ENCODE measurements at regions not wholly inside any gene's neighbourhood (a gene's known extent, or its start where the extent isn't known, plus 50 kb on each side); places are given as distances from the start of the nearest gene placed in this dataset.

GRCh38 chr18:45275367-45276113 is 339.7 kb upstream of the SLC14A2 start:
- ATAC-seq (ENCODE audit: low read depth) (no peak), DNase-seq (no peak)
- Mint-ChIP-seq H3K36me3 (no peaks in the 10 kb centered on the region), H3K27me3 (peaks cover 1% of the 10 kb centered on the region), H3K4me3 (no peak overlapping the region), H3K4me1 (no peaks in the 10 kb centered on the region), H3K9me3 (no peaks in the 10 kb centered on the region), H3K27ac (no peak overlapping the region)
- POLR2A ChIA-PET, result no interaction called here

- no peaks in the 10 kb centered on the region for H3K27me3 Mint-ChIP-seq
- no peak overlapping the region for H3K27ac Mint-ChIP-seq
- no peak for DNase-seq
- H3K9me3 Mint-ChIP-seq, result no peaks in the 10 kb centered on the region
- no peaks in the 10 kb centered on the region for H3K4me1 Mint-ChIP-seq
- POLR2A ChIA-PET, result no interaction called here
- H3K36me3 Mint-ChIP-seq, result no peaks in the 10 kb centered on the region
- ATAC-seq (ENCODE audit: low read depth), result no peak
- no peak overlapping the region for H3K4me3 Mint-ChIP-seq
These were observed 338.4 kb upstream of the SLC14A2 start for GRCh38 chr18:45276878-45277277.

- no peaks in the 10 kb centered on the region for H3K27me3 Mint-ChIP-seq
- ATAC-seq (ENCODE audit: low read depth) (no peak), DNase-seq (no peak)
- no peaks in the 10 kb centered on the region for H3K9me3 Mint-ChIP-seq
- no peaks in the 10 kb centered on the region for H3K36me3 Mint-ChIP-seq
- POLR2A ChIA-PET, result no interaction called here
- no peaks in the 10 kb centered on the region for H3K4me1 Mint-ChIP-seq
- no peak overlapping the region for H3K4me3 Mint-ChIP-seq
- H3K27ac Mint-ChIP-seq, result no peak overlapping the region
These were observed 337.4 kb upstream of the SLC14A2 start for GRCh38 chr18:45277908-45278307.

- POLR2A ChIA-PET, result no interaction called here
- Mint-ChIP-seq H3K27ac (no peak overlapping the region), H3K4me1 (no peaks in the 10 kb centered on the region), H3K27me3 (peaks cover 2% of the 10 kb centered on the region), H3K4me3 (no peak overlapping the region), H3K9me3 (no peaks in the 10 kb centered on the region), H3K36me3 (no peaks in the 10 kb centered on the region)
- DNase-seq (no peak), ATAC-seq (ENCODE audit: low read depth) (no peak)
These were observed 334.6 kb upstream of the SLC14A2 start for GRCh38 chr18:45280481-45281276.

- H3K36me3 Mint-ChIP-seq, result no peaks in the 10 kb centered on the region
- ATAC-seq (ENCODE audit: low read depth), result no peak
- no peaks in the 10 kb centered on the region for H3K4me1 Mint-ChIP-seq
- H3K27me3 Mint-ChIP-seq, result peaks cover 2% of the 10 kb centered on the region
- no peak for DNase-seq
- H3K9me3 Mint-ChIP-seq, result no peaks in the 10 kb centered on the region
- no peak overlapping the region for H3K27ac Mint-ChIP-seq
- POLR2A ChIA-PET, result no interaction called here
- no peak overlapping the region for H3K4me3 Mint-ChIP-seq
These were observed 333.0 kb upstream of the SLC14A2 start for GRCh38 chr18:45282101-45282812.

- Mint-ChIP-seq H3K36me3 (no peaks in the 10 kb centered on the region), H3K27me3 (peaks cover 2% of the 10 kb centered on the region), H3K9me3 (no peaks in the 10 kb centered on the region), H3K27ac (no peak overlapping the region), H3K4me3 (no peak overlapping the region), H3K4me1 (no peaks in the 10 kb centered on the region)
- ATAC-seq (ENCODE audit: low read depth) (no peak), DNase-seq (no peak)
- POLR2A ChIA-PET, result no interaction called here
These were observed 331.1 kb upstream of the SLC14A2 start for GRCh38 chr18:45284174-45284573.

GRCh38 chr18:45284851-45285250 is 330.4 kb upstream of the SLC14A2 start:
- H3K4me1 Mint-ChIP-seq, result no peaks in the 10 kb centered on the region
- H3K4me3 Mint-ChIP-seq, result no peak overlapping the region
- no peak overlapping the region for H3K27ac Mint-ChIP-seq
- no peaks in the 10 kb centered on the region for H3K36me3 Mint-ChIP-seq
- no peak for DNase-seq
- H3K9me3 Mint-ChIP-seq, result no peaks in the 10 kb centered on the region
- ATAC-seq (ENCODE audit: low read depth), result no peak
- peaks cover 2% of the 10 kb centered on the region for H3K27me3 Mint-ChIP-seq
- POLR2A ChIA-PET, result no interaction called here

- H3K4me3 Mint-ChIP-seq, result no peak overlapping the region
- H3K27me3 Mint-ChIP-seq, result peaks cover 2% of the 10 kb centered on the region
- POLR2A ChIA-PET, result no interaction called here
- no peak for ATAC-seq (ENCODE audit: low read depth)
- H3K36me3 Mint-ChIP-seq, result no peaks in the 10 kb centered on the region
- no peaks in the 10 kb centered on the region for H3K4me1 Mint-ChIP-seq
- no peaks in the 10 kb centered on the region for H3K9me3 Mint-ChIP-seq
- no peak overlapping the region for H3K27ac Mint-ChIP-seq
- DNase-seq, result no peak
These were observed 330.0 kb upstream of the SLC14A2 start for GRCh38 chr18:45285251-45285650.

GRCh38 chr18:45286431-45286830 is 328.8 kb upstream of the SLC14A2 start:
- POLR2A ChIA-PET, result no interaction called here
- no peaks in the 10 kb centered on the region for H3K36me3 Mint-ChIP-seq
- H3K27ac Mint-ChIP-seq, result no peak overlapping the region
- H3K4me3 Mint-ChIP-seq, result no peak overlapping the region
- DNase-seq, result no peak
- ATAC-seq (ENCODE audit: low read depth), result no peak
- peaks cover 2% of the 10 kb centered on the region for H3K27me3 Mint-ChIP-seq
- H3K4me1 Mint-ChIP-seq, result no peaks in the 10 kb centered on the region
- no peaks in the 10 kb centered on the region for H3K9me3 Mint-ChIP-seq

GRCh38 chr18:45287531-45287930 is 327.7 kb upstream of the SLC14A2 start:
- H3K4me1 Mint-ChIP-seq, result no peaks in the 10 kb centered on the region
- H3K27ac Mint-ChIP-seq, result no peak overlapping the region
- H3K9me3 Mint-ChIP-seq, result no peaks in the 10 kb centered on the region
- peaks cover 2% of the 10 kb centered on the region for H3K27me3 Mint-ChIP-seq
- no peaks in the 10 kb centered on the region for H3K36me3 Mint-ChIP-seq
- DNase-seq (no peak), ATAC-seq (ENCODE audit: low read depth) (no peak)
- POLR2A ChIA-PET, result no interaction called here
- no peak overlapping the region for H3K4me3 Mint-ChIP-seq

GRCh38 chr18:45290364-45290763 is 324.9 kb upstream of the SLC14A2 start:
- no peak overlapping the region for H3K4me3 Mint-ChIP-seq
- POLR2A ChIA-PET, result no interaction called here
- H3K27me3 Mint-ChIP-seq, result peaks cover 5% of the 10 kb centered on the region
- no peak for ATAC-seq (ENCODE audit: low read depth)
- H3K9me3 Mint-ChIP-seq, result no peaks in the 10 kb centered on the region
- H3K27ac Mint-ChIP-seq, result no peak overlapping the region
- no peak for DNase-seq
- no peaks in the 10 kb centered on the region for H3K4me1 Mint-ChIP-seq
- H3K36me3 Mint-ChIP-seq, result no peaks in the 10 kb centered on the region

- Mint-ChIP-seq H3K4me3 (no peak overlapping the region), H3K27ac (no peak overlapping the region), H3K36me3 (no peaks in the 10 kb centered on the region), H3K27me3 (peaks cover 5% of the 10 kb centered on the region), H3K9me3 (no peaks in the 10 kb centered on the region), H3K4me1 (no peaks in the 10 kb centered on the region)
- DNase-seq (no peak), ATAC-seq (ENCODE audit: low read depth) (no peak)
- POLR2A ChIA-PET, result no interaction called here
These were observed 323.4 kb upstream of the SLC14A2 start for GRCh38 chr18:45291621-45292615.

GRCh38 chr18:45295388-45295787 is 319.9 kb upstream of the SLC14A2 start:
- H3K4me1 Mint-ChIP-seq, result no peaks in the 10 kb centered on the region
- H3K27ac Mint-ChIP-seq, result no peak overlapping the region
- no peak for DNase-seq
- H3K36me3 Mint-ChIP-seq, result no peaks in the 10 kb centered on the region
- peaks cover 9% of the 10 kb centered on the region for H3K27me3 Mint-ChIP-seq
- POLR2A ChIA-PET, result no interaction called here
- no peak overlapping the region for H3K4me3 Mint-ChIP-seq
- H3K9me3 Mint-ChIP-seq, result no peaks in the 10 kb centered on the region
- ATAC-seq (ENCODE audit: low read depth), result no peak
